ENCODE measurements at regions not wholly inside any gene's neighbourhood (a gene's known extent, or its start where the extent isn't known, plus 50 kb on each side); places are given as distances from the start of the nearest gene placed in this dataset.
"Not testable (repeated sequence)": the region's sequence is repeated elsewhere in the genome, so short reads cannot be mapped to it uniquely, and the experiment has no call there.

GRCh38 chr4:126738926-126739325, 893.8 kb upstream of the INTU start:
- DNase-seq (ENCODE audit: extremely low read depth, low read depth), result no peak

GRCh38 chr4:126740687-126741086, 892.1 kb upstream of the INTU start:
- no peak for DNase-seq (ENCODE audit: extremely low read depth, low read depth)

- no peak for DNase-seq (ENCODE audit: extremely low read depth, low read depth)
Measured at GRCh38 chr4:126742048-126742447, 890.7 kb upstream of the INTU start.

GRCh38 chr4:126742885-126743284, 889.9 kb upstream of the INTU start:
- DNase-seq (ENCODE audit: extremely low read depth, low read depth), result no peak

GRCh38 chr4:126748736-126749135, 884.0 kb upstream of the INTU start:
- DNase-seq (ENCODE audit: extremely low read depth, low read depth), result no peak

GRCh38 chr4:126750723-126751122, 882.0 kb upstream of the INTU start:
- no peak for DNase-seq (ENCODE audit: extremely low read depth, low read depth)

GRCh38 chr4:126752126-126752525, 880.6 kb upstream of the INTU start:
- DNase-seq (ENCODE audit: extremely low read depth, low read depth), result no peak

GRCh38 chr4:126752702-126753101, 880.1 kb upstream of the INTU start:
- DNase-seq (ENCODE audit: extremely low read depth, low read depth), result no peak

- no peak for DNase-seq (ENCODE audit: extremely low read depth, low read depth)
Measured at GRCh38 chr4:126753592-126753991, 879.2 kb upstream of the INTU start.

- DNase-seq (ENCODE audit: extremely low read depth, low read depth), result no peak
Measured at GRCh38 chr4:126755506-126755905, 877.3 kb upstream of the INTU start.

- no peak for DNase-seq (ENCODE audit: extremely low read depth, low read depth)
Measured at GRCh38 chr4:126756050-126756829, 876.5 kb upstream of the INTU start.

GRCh38 chr4:126757219-126757618, 875.5 kb upstream of the INTU start:
- DNase-seq (ENCODE audit: extremely low read depth, low read depth), result no peak

GRCh38 chr4:126758493-126758892, 874.3 kb upstream of the INTU start:
- DNase-seq (ENCODE audit: extremely low read depth, low read depth), result no peak

- DNase-seq (ENCODE audit: extremely low read depth, low read depth), result no peak
Measured at GRCh38 chr4:126761947-126762662, 870.7 kb upstream of the INTU start.

- DNase-seq (ENCODE audit: extremely low read depth, low read depth), result no peak
Measured at GRCh38 chr4:126762663-126763247, 870.0 kb upstream of the INTU start.

GRCh38 chr4:126766241-126766640, 866.5 kb upstream of the INTU start:
- DNase-seq (ENCODE audit: extremely low read depth, low read depth), result no peak

GRCh38 chr4:126768338-126768737, 864.4 kb upstream of the INTU start:
- DNase-seq (ENCODE audit: extremely low read depth, low read depth), result no peak

- DNase-seq (ENCODE audit: extremely low read depth, low read depth), result not testable (repeated sequence)
Measured at GRCh38 chr4:126770811-126771553, 861.8 kb upstream of the INTU start.

GRCh38 chr4:126771618-126772017, 861.1 kb upstream of the INTU start:
- DNase-seq (ENCODE audit: extremely low read depth, low read depth), result not testable (repeated sequence)

- no peak for DNase-seq (ENCODE audit: extremely low read depth, low read depth)
Measured at GRCh38 chr4:126772662-126773061, 860.1 kb upstream of the INTU start.

GRCh38 chr4:126775485-126776106, 857.2 kb upstream of the INTU start:
- DNase-seq (ENCODE audit: extremely low read depth, low read depth), result no peak

Data from NCI-H460 (cell line).